ENCODE measurements at regions not wholly inside any gene's neighbourhood (a gene's known extent, or its start where the extent isn't known, plus 50 kb on each side); places are given as distances from the start of the nearest gene placed in this dataset.

DNA sequence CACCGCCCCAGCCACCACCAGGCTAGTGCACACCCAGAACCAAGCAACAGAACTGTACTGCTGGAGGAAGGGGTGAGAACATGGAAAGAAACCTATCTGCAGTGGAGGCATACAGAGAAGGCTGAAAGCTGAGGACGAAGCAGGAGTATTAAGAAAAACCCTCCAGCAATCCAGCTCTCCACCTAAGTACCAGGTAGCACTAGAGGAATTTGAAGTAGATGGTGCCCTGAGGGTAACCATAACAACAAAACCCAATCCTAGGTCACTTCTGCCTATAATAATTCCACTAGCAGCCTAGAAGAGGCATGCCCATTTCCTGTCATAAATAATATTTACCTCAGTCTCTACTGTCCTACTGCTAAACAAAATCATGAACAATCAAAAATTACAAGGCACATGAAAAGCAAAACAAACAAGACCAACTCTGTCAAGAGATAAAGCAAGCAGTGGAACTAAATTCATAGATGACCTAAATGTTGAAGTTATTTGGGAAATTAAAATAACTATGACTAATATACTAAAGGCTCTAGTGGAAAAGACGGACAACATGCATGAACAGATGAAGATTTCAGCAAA lies 51.1 kb downstream of the HYCC1 start:
- WGBS, 2 experiments (ENCODE audit: insufficient coverage in 2 of 2): 93 to 100% methylated on average over 1 to 2 of the region's 3 CpGs
- Histone ChIP-seq H3K4me3 (ENCODE audit: extremely low read depth, insufficient read depth, low read length, poor library complexity, severe bottlenecking) (no peak overlapping the region), H3K36me3 (ENCODE audit: control insufficient read depth, insufficient read depth, low read length) (peaks cover 25% of the 10 kb centered on the region), H3K9me3 (ENCODE audit: control insufficient read depth, low read length) (no peaks in the 10 kb centered on the region), H3K4me1 (ENCODE audit: control insufficient read depth, insufficient read depth, low read length, poor library complexity, severe bottlenecking) (no peaks in the 10 kb centered on the region), H3K27ac (ENCODE audit: low read depth, low read length, severe bottlenecking) (no peak overlapping the region)

DNA sequence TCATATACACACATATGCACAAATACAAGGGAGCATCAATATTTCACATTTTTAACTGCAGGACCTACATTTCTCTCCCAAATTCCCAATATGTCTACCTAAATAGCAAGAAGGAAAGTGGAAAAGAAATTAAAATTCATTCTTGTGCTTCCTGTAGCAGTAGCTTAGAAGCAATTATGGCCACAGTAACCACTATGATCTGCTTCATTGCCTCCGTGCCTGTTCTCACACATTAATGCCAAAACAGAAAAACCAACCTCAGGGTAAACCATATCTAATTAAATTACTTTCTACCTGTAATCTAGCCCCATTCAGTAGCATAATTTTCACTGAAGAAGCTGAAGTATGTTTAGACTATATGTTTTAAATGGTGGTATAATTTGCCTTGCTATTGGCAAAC lies 55.2 kb downstream of the HYCC1 start:
- Histone ChIP-seq H3K36me3 (ENCODE audit: control insufficient read depth, insufficient read depth, low read length) (peaks cover 18% of the 10 kb centered on the region), H3K27ac (ENCODE audit: low read depth, low read length, severe bottlenecking) (no peak overlapping the region), H3K4me1 (ENCODE audit: control insufficient read depth, insufficient read depth, low read length, poor library complexity, severe bottlenecking) (no peaks in the 10 kb centered on the region), H3K9me3 (ENCODE audit: control insufficient read depth, low read length) (no peaks in the 10 kb centered on the region), H3K4me3 (ENCODE audit: extremely low read depth, insufficient read depth, low read length, poor library complexity, severe bottlenecking) (no peak overlapping the region)
- 100% methylated on average over 1 of the region's 1 CpG; no CpG with 5 or more reads in 1 of the 2 experiments for WGBS, 2 experiments (ENCODE audit: insufficient coverage in 2 of 2)

DNA sequence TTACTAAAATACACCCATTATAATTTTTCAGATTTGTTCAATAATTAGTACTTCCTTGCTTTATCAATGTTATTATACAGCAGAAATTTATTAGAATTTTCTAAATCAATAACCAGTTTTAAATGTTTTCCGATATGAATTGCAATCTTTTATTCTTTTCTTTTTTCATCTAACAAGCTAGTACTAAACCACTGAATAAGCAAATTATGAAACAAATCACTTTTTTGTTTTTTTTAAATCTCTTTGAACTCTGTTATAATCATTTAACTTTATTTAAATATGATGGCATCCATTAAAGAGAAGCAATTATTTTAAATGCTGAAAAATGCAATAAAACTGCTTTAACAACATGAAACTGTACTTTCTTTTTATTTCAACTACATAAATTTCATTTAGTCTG lies 59.7 kb downstream of the HYCC1 start:
- H3K36me3 ChIP-seq (ENCODE audit: control insufficient read depth, insufficient read depth, low read length): peaks cover 4% of the 10 kb centered on the region
- H3K4me1 ChIP-seq (ENCODE audit: control insufficient read depth, insufficient read depth, low read length, poor library complexity, severe bottlenecking): peaks cover 8% of the 10 kb centered on the region
- H3K27ac ChIP-seq (ENCODE audit: low read depth, low read length, severe bottlenecking): no peak overlapping the region
- no CpG with 5 or more reads among the region's 1 CpG for WGBS, 2 experiments (ENCODE audit: insufficient coverage in 2 of 2)
- H3K9me3 ChIP-seq (ENCODE audit: control insufficient read depth, low read length): no peaks in the 10 kb centered on the region
- H3K4me3 ChIP-seq (ENCODE audit: extremely low read depth, insufficient read depth, low read length, poor library complexity, severe bottlenecking): no peak overlapping the region

DNA sequence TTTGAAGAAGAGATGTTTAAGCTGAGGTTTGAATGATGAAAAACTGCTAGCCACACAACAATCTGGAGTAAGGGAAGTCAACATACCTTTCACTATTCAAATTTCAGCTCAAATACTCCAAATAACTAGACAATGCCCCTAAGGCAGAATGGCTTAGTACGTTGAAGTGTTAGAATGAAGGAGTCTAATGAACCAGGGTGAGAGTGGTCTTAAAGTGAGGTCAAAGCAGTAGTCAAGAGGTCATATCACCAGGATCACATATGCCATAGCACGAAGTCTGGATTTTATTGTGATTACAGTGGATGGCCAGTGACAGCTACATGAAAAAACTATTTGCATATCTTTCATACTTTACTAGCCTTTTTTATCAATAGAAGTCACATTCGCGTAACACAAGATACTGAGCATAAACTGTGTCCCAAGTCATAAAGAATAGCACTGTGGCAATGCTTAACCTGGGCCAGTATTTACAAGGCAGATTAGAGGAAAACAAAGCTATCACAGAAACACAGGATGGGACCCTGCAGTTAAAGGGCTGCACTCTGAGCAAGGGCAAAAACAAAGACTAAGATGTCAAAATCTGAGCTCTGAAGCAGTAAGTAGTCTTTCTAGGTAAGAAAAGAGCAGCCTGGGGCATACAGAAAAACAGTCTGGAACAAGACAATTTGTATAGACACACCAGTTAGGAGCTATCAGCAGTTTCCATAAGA lies 61.5 kb downstream of the HYCC1 start:
- H3K4me3 ChIP-seq (ENCODE audit: extremely low read depth, insufficient read depth, low read length, poor library complexity, severe bottlenecking): no peak overlapping the region
- H3K27ac ChIP-seq (ENCODE audit: low read depth, low read length, severe bottlenecking): peak overlapping the region; percentile 50

DNA sequence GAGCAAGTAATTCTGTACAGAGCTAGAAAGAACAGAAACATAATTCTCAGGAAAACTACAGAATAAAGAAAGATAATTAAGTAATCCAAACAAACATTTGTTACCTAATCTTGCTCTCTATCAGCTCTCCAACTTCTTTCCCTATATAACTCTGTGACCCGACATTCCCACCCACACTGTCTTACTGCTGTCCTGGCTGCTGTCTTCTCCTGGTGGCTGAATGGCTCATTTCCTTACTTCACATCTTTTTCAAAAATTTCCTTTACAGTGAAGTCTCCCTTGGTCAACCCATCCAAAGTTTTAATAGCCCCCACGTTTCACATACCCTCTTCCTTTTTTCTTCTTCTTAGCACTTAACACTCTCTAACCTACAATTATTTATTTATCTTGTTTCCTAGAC lies 64.0 kb downstream of the HYCC1 start:
- 38 to 45% methylated on average over 1 to 2 of the region's 2 CpGs for WGBS, 2 experiments (ENCODE audit: insufficient coverage in 2 of 2)
- Histone ChIP-seq H3K4me1 (ENCODE audit: control insufficient read depth, insufficient read depth, low read length, poor library complexity, severe bottlenecking) (peaks cover 16% of the 10 kb centered on the region), H3K36me3 (ENCODE audit: control insufficient read depth, insufficient read depth, low read length) (peaks cover 20% of the 10 kb centered on the region), H3K4me3 (ENCODE audit: extremely low read depth, insufficient read depth, low read length, poor library complexity, severe bottlenecking) (no peak overlapping the region), H3K9me3 (ENCODE audit: control insufficient read depth, low read length) (no peaks in the 10 kb centered on the region), H3K27ac (ENCODE audit: low read depth, low read length, severe bottlenecking) (no peak overlapping the region)

More for the DNA sequence above, 61.5 kb downstream of the HYCC1 start:
- H3K9me3 ChIP-seq (ENCODE audit: control insufficient read depth, low read length): no peaks in the 10 kb centered on the region
- 92 to 94% methylated on average over 2 of the region's 4 CpGs for WGBS, 2 experiments (ENCODE audit: insufficient coverage in 2 of 2)
- peaks cover 7% of the 10 kb centered on the region for H3K36me3 ChIP-seq (ENCODE audit: control insufficient read depth, insufficient read depth, low read length)
- peaks cover 16% of the 10 kb centered on the region for H3K4me1 ChIP-seq (ENCODE audit: control insufficient read depth, insufficient read depth, low read length, poor library complexity, severe bottlenecking)

DNA sequence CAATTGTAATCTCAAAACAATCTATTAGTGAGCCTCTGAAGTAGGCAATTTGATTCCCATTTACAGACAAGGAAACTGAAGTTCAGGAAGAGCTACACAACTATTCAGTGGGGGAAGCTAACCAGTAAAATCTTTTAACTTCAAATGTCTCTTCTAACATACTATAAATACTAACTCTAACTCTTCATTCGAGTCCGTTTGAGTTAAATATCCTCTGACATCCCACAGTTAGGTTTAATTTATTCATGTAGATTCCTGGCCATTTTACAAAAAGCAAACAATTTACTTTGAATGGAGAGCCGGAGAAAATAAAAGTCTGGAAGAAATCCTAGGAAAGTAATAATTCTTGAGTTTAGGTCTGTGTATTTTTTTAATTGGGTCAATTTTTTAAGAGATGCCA lies 64.7 kb downstream of the HYCC1 start:
- H3K27ac ChIP-seq (ENCODE audit: low read depth, low read length, severe bottlenecking): peak overlapping the region; percentile 6
- H3K36me3 ChIP-seq (ENCODE audit: control insufficient read depth, insufficient read depth, low read length): peaks cover 25% of the 10 kb centered on the region
- no peak overlapping the region for H3K4me3 ChIP-seq (ENCODE audit: extremely low read depth, insufficient read depth, low read length, poor library complexity, severe bottlenecking)
- no peaks in the 10 kb centered on the region for H3K9me3 ChIP-seq (ENCODE audit: control insufficient read depth, low read length)
- 40 to 60% methylated on average over 1 of the region's 3 CpGs for WGBS, 2 experiments (ENCODE audit: insufficient coverage in 2 of 2)
- H3K4me1 ChIP-seq (ENCODE audit: control insufficient read depth, insufficient read depth, low read length, poor library complexity, severe bottlenecking): peaks cover 16% of the 10 kb centered on the region

DNA sequence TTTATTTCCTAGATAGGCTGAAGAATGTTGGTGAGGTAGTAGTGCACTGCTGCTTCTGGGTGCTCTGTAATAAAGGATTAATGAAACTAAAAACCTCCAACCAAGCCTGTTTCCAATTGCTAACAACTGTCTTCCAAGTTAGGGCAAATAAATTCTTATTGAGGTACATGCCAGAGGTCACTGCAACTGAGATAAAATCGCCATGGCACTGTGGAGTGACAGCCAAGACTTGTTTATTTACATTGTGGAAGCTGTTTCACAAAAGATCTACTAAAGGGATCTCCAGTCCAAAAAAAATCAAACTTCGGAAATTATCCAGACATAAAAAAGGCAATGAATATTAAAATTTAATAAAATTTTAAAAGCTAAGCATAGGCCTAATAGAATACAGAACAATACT lies 65.2 kb downstream of the HYCC1 start:
- H3K9me3 ChIP-seq (ENCODE audit: control insufficient read depth, low read length): no peaks in the 10 kb centered on the region
- WGBS, 2 experiments (ENCODE audit: insufficient coverage in 2 of 2): 43% methylated on average over 1 of the region's 2 CpGs; no CpG with 5 or more reads in 1 of the 2 experiments
- peaks cover 16% of the 10 kb centered on the region for H3K4me1 ChIP-seq (ENCODE audit: control insufficient read depth, insufficient read depth, low read length, poor library complexity, severe bottlenecking)
- peak overlapping the region; percentile 13 for H3K27ac ChIP-seq (ENCODE audit: low read depth, low read length, severe bottlenecking)
- peaks cover 29% of the 10 kb centered on the region for H3K36me3 ChIP-seq (ENCODE audit: control insufficient read depth, insufficient read depth, low read length)
- no peak overlapping the region for H3K4me3 ChIP-seq (ENCODE audit: extremely low read depth, insufficient read depth, low read length, poor library complexity, severe bottlenecking)

DNA sequence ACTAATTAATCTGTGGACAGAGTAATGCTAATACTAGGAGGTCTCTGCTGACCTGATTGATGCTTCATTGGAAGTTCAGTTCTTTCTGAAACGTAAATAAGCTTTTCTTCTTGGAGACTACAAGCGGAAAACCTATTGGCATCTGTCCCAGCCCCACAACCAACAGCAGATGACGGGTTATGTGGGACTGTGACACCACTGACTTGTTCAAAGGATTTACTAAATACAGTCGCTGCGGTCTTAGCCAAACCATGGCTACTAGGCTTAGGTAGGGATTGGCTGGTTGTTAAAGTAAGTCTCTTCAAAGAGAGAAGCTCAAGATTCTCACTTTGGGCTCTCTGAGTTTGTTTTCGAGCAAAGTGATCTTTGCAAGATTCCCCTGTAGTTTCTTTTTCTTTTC lies 68.3 kb downstream of the HYCC1 start:
- Histone ChIP-seq H3K4me1 (ENCODE audit: control insufficient read depth, insufficient read depth, low read length, poor library complexity, severe bottlenecking) (peaks cover 16% of the 10 kb centered on the region), H3K27ac (ENCODE audit: low read depth, low read length, severe bottlenecking) (no peak overlapping the region), H3K4me3 (ENCODE audit: extremely low read depth, insufficient read depth, low read length, poor library complexity, severe bottlenecking) (no peak overlapping the region), H3K36me3 (ENCODE audit: control insufficient read depth, insufficient read depth, low read length) (peaks cover 38% of the 10 kb centered on the region), H3K9me3 (ENCODE audit: control insufficient read depth, low read length) (no peaks in the 10 kb centered on the region)
- 93 to 97% methylated on average over 3 of the region's 6 CpGs for WGBS, 2 experiments (ENCODE audit: insufficient coverage in 2 of 2)

DNA sequence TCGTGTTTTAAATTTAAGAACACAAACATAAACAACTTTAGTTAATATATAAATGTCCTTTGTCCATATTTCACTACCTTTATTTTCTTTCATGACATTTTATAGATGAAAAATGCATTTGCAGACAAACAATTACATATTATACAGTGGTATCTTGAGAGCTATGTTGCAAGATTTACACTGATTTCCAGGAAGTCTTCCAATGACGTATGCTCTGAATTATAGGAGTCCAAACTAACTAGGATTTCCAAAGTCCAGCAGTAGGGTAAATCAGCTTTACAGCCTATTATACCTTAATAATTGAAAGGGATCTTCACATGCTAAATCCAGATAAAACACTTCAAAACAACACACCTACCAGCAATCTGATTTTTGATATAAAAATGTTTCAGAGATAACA lies 69.4 kb downstream of the HYCC1 start:
- WGBS, 2 experiments (ENCODE audit: insufficient coverage in 2 of 2): no CpG with 5 or more reads among the region's 2 CpGs
- H3K9me3 ChIP-seq (ENCODE audit: control insufficient read depth, low read length): no peaks in the 10 kb centered on the region
- H3K4me3 ChIP-seq (ENCODE audit: extremely low read depth, insufficient read depth, low read length, poor library complexity, severe bottlenecking): no peak overlapping the region
- H3K36me3 ChIP-seq (ENCODE audit: control insufficient read depth, insufficient read depth, low read length): peaks cover 38% of the 10 kb centered on the region
- no peak overlapping the region for H3K27ac ChIP-seq (ENCODE audit: low read depth, low read length, severe bottlenecking)
- H3K4me1 ChIP-seq (ENCODE audit: control insufficient read depth, insufficient read depth, low read length, poor library complexity, severe bottlenecking): peaks cover 11% of the 10 kb centered on the region

DNA sequence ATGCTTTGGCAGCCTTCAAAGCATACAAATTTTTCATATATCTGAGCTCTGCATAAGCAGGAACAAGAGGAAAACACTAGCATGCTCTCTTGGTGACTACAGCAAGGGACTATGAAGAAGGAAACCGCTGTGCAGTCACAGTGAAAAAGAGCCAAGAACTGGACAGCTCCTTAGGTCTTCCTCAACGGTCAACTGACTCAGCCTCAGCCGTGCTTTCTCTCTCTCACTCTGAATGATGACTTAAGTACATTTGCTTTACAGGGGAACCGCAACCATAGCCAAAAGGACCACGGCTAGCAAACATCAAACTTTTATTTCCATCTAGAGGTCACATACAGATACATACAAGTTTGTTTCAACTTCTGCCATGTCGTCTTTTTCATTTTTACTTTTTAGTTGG lies 69.9 kb downstream of the HYCC1 start:
- Histone ChIP-seq H3K4me3 (ENCODE audit: extremely low read depth, insufficient read depth, low read length, poor library complexity, severe bottlenecking) (no peak overlapping the region), H3K36me3 (ENCODE audit: control insufficient read depth, insufficient read depth, low read length) (peaks cover 38% of the 10 kb centered on the region), H3K27ac (ENCODE audit: low read depth, low read length, severe bottlenecking) (no peak overlapping the region), H3K4me1 (ENCODE audit: control insufficient read depth, insufficient read depth, low read length, poor library complexity, severe bottlenecking) (peaks cover 6% of the 10 kb centered on the region), H3K9me3 (ENCODE audit: control insufficient read depth, low read length) (no peaks in the 10 kb centered on the region)
- 63 to 79% methylated on average over 3 of the region's 6 CpGs for WGBS, 2 experiments (ENCODE audit: insufficient coverage in 2 of 2)

DNA sequence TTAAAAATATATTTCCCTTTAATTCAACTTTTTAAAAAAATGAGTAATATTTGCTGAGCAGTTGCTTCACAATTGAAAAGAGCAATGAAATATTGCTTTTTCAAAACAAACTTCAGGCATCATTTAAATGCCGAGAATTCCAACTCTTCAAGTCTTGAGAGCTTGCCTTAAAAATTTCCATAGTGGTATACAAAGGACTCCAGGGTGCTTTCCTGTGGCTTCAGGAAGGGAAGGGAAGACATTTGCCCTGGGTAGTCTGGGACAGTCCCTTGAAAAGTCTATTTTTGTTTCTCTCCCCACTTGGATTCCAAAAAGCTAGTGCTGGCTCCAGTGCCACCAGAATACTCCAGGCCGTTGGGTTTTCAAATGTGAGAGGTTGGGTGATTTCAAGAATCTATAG lies 71.7 kb downstream of the HYCC1 start:
- no peak overlapping the region for H3K27ac ChIP-seq (ENCODE audit: low read depth, low read length, severe bottlenecking)
- H3K36me3 ChIP-seq (ENCODE audit: control insufficient read depth, insufficient read depth, low read length): peaks cover 33% of the 10 kb centered on the region
- no peaks in the 10 kb centered on the region for H3K9me3 ChIP-seq (ENCODE audit: control insufficient read depth, low read length)
- WGBS, 2 experiments (ENCODE audit: insufficient coverage in 2 of 2): 40 to 57% methylated on average over 1 of the region's 2 CpGs
- H3K4me3 ChIP-seq (ENCODE audit: extremely low read depth, insufficient read depth, low read length, poor library complexity, severe bottlenecking): no peak overlapping the region
- no peaks in the 10 kb centered on the region for H3K4me1 ChIP-seq (ENCODE audit: control insufficient read depth, insufficient read depth, low read length, poor library complexity, severe bottlenecking)

All from mesodermal cell (in vitro differentiated cells).